ENCODE measurements at regions not wholly inside any gene's neighbourhood (a gene's known extent, or its start where the extent isn't known, plus 50 kb on each side); places are given as distances from the start of the nearest gene placed in this dataset.

- H3K9me3 Mint-ChIP-seq, result peaks cover 7 to 12% (median 9%) of the 10 kb centered on the region in 3 donors
- no peak overlapping the region for H3K4me3 Mint-ChIP-seq
- no peaks in the 10 kb centered on the region for H3K27me3 Mint-ChIP-seq
- ChIA-PET POLR2A (no interaction called here), CTCF (no interaction called here)
- no CpG with 5 or more reads among the region's 3 CpGs for WGBS (ENCODE audit: insufficient coverage)
- no peaks in the 10 kb centered on the region for H3K36me3 Mint-ChIP-seq
- no peak for DNase-seq
- Histone ChIP-seq H3K4me1 (ENCODE audit: control insufficient read depth in 1 of 2, extremely low read depth in 1 of 2, insufficient read depth in 2 of 2, low read length in 2 of 2) (no peaks in the 10 kb centered on the region), H3K9me3 (no peaks in the 10 kb centered on the region), H3K27me3 (replicated peaks in 1 of 2; ENCODE audit: control insufficient read depth in 2 of 2, extremely low read depth in 1 of 2, insufficient read depth in 2 of 2, low read length in 1 of 2) (no peaks in the 10 kb centered on the region), H3K36me3 (ENCODE audit: control insufficient read depth in 2 of 2, extremely low read depth in 1 of 2, insufficient read depth in 1 of 2, low read length in 1 of 2) (no peaks in the 10 kb centered on the region), H3K4me3 (ENCODE audit: control insufficient read depth in 1 of 2, extremely low read depth in 1 of 2, low read length in 1 of 2) (no peak overlapping the region), H3K27ac (ENCODE audit: low read length) (no peak overlapping the region)
- H3K27ac Mint-ChIP-seq, result no peak overlapping the region
- ATAC-seq (replicated peaks in 1 of 4), result no peak
- no peaks in the 10 kb centered on the region for H3K4me1 Mint-ChIP-seq
Measured at GRCh38 chr11:81052344-81053158, 1611.7 kb upstream of the TENM4 start.

GRCh38 chr11:81039916-81040524 lies 1599.2 kb upstream of the TENM4 start:
- ATAC-seq (replicated peaks in 1 of 4), result no peak
- no peaks in the 10 kb centered on the region for H3K9me3 ChIP-seq
- no peaks in the 10 kb centered on the region for H3K36me3 ChIP-seq (ENCODE audit: control insufficient read depth in 2 of 2, extremely low read depth in 1 of 2, insufficient read depth in 1 of 2, low read length in 1 of 2)
- no peaks in the 10 kb centered on the region for H3K4me1 Mint-ChIP-seq
- H3K4me3 ChIP-seq (ENCODE audit: control insufficient read depth in 1 of 2, extremely low read depth in 1 of 2, low read length in 1 of 2), result no peak overlapping the region
- no peak overlapping the region for H3K4me3 Mint-ChIP-seq
- no peak overlapping the region for H3K27ac ChIP-seq (ENCODE audit: low read length)
- ChIA-PET CTCF (no interaction called here), POLR2A (no interaction called here)
- H3K4me1 ChIP-seq (ENCODE audit: control insufficient read depth in 1 of 2, extremely low read depth in 1 of 2, insufficient read depth in 2 of 2, low read length in 2 of 2), result no peaks in the 10 kb centered on the region
- DNase-seq, result no peak
- no peaks in the 10 kb centered on the region for H3K27me3 ChIP-seq (replicated peaks in 1 of 2; ENCODE audit: control insufficient read depth in 2 of 2, extremely low read depth in 1 of 2, insufficient read depth in 2 of 2, low read length in 1 of 2)
- H3K27ac Mint-ChIP-seq, result no peak overlapping the region
- H3K9me3 Mint-ChIP-seq, result peaks cover 5 to 42% (median 39%) of the 10 kb centered on the region in 3 donors
- H3K27me3 Mint-ChIP-seq, result no peaks in the 10 kb centered on the region
- no peaks in the 10 kb centered on the region for H3K36me3 Mint-ChIP-seq
- WGBS (ENCODE audit: insufficient coverage), result no CpG with 5 or more reads among the region's 2 CpGs

DNA sequence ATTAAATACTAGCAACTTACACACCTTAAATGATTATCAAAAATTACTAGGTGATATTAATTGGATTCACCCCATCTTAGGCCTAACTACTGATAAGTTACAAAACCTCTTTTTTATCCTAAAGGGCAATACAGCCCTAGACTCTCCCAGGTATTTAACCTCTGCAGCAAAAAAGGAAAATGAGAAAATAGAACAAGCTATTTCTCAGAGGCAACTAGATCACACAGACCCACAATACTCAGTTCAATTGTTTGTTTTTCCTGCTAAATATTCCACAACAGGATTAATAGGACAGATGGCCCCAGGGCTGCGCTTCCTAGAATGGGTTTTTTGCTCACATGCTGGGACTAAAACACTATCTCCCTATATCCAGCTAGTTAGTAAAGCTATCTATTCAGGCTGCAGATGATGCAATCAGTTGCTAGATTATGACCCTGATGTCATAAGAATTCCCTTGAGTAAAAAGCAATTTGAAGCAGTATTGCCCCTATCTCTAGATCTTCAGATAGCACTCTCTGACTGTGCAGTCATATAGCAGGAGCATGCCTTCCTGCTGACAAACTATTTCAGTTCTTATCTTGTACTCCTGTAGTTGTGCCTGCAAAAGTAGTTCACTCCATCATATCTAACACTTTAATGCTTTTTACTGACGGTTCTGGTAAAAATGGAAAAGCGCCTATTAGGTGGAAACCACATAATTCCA lies 1595.5 kb upstream of the TENM4 start:
- ATAC-seq (replicated peaks in 1 of 4) (no peak), DNase-seq (no peak)
- no CpG with 5 or more reads among the region's 3 CpGs for WGBS (ENCODE audit: insufficient coverage)
- no peaks in the 10 kb centered on the region for H3K36me3 Mint-ChIP-seq
- ChIA-PET CTCF (no interaction called here), POLR2A (no interaction called here)
- no peaks in the 10 kb centered on the region for H3K4me1 Mint-ChIP-seq
- Histone ChIP-seq H3K27ac (ENCODE audit: low read length) (no peak overlapping the region), H3K36me3 (ENCODE audit: control insufficient read depth in 2 of 2, extremely low read depth in 1 of 2, insufficient read depth in 1 of 2, low read length in 1 of 2) (no peaks in the 10 kb centered on the region), H3K4me3 (ENCODE audit: control insufficient read depth in 1 of 2, extremely low read depth in 1 of 2, low read length in 1 of 2) (no peak overlapping the region), H3K27me3 (replicated peaks in 1 of 2; ENCODE audit: control insufficient read depth in 2 of 2, extremely low read depth in 1 of 2, insufficient read depth in 2 of 2, low read length in 1 of 2) (no peaks in the 10 kb centered on the region), H3K9me3 (no peaks in the 10 kb centered on the region), H3K4me1 (ENCODE audit: control insufficient read depth in 1 of 2, extremely low read depth in 1 of 2, insufficient read depth in 2 of 2, low read length in 2 of 2) (no peaks in the 10 kb centered on the region)
- no peak overlapping the region for H3K27ac Mint-ChIP-seq
- peaks cover 10 to 53% (median 40%) of the 10 kb centered on the region in 3 donors for H3K9me3 Mint-ChIP-seq
- no peak overlapping the region for H3K4me3 Mint-ChIP-seq
- no peaks in the 10 kb centered on the region for H3K27me3 Mint-ChIP-seq

GRCh38 chr11:81033779-81034540 lies 1593.1 kb upstream of the TENM4 start:
- no peaks in the 10 kb centered on the region for H3K36me3 ChIP-seq (ENCODE audit: control insufficient read depth in 2 of 2, extremely low read depth in 1 of 2, insufficient read depth in 1 of 2, low read length in 1 of 2)
- H3K9me3 ChIP-seq, result no peaks in the 10 kb centered on the region
- H3K27me3 ChIP-seq (replicated peaks in 1 of 2; ENCODE audit: control insufficient read depth in 2 of 2, extremely low read depth in 1 of 2, insufficient read depth in 2 of 2, low read length in 1 of 2), result no peaks in the 10 kb centered on the region
- H3K4me3 Mint-ChIP-seq, result no peak overlapping the region
- no peak overlapping the region for H3K4me3 ChIP-seq (ENCODE audit: control insufficient read depth in 1 of 2, extremely low read depth in 1 of 2, low read length in 1 of 2)
- no peaks in the 10 kb centered on the region for H3K4me1 Mint-ChIP-seq
- H3K27me3 Mint-ChIP-seq, result no peaks in the 10 kb centered on the region
- POLR2A ChIA-PET, result no interaction called here
- H3K36me3 Mint-ChIP-seq, result no peaks in the 10 kb centered on the region
- peaks cover 10 to 48% (median 30%) of the 10 kb centered on the region in 3 donors for H3K9me3 Mint-ChIP-seq
- H3K4me1 ChIP-seq (ENCODE audit: control insufficient read depth in 1 of 2, extremely low read depth in 1 of 2, insufficient read depth in 2 of 2, low read length in 2 of 2), result no peaks in the 10 kb centered on the region
- ATAC-seq (replicated peaks in 1 of 4) (no peak), DNase-seq (no peak)
- WGBS (ENCODE audit: insufficient coverage), result 85% methylated on average over 4 of the region's 6 CpGs
- H3K27ac ChIP-seq (ENCODE audit: low read length), result no peak overlapping the region
- CTCF ChIA-PET, result no interaction called here
- H3K27ac Mint-ChIP-seq, result no peak overlapping the region

DNA sequence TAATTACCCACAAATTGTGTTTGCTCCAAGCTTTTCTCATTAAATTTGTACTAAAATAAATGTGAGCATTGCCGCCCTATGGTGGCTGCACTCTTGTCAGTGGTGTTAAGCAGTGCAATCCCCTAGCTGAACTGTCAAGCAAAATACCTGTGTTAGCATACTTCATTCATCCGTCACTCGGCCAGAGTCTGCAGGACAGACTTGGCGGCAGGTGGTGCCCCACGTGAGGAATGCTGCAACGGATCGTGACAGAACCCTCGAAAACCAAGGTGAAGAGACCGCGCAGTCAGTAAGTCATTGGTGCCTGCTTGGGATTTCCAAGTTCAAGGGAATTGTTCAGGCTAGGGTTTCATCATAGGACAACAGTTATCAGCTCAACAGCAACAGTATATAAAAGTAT lies 1592.1 kb upstream of the TENM4 start:
- H3K27me3 ChIP-seq (replicated peaks in 1 of 2; ENCODE audit: control insufficient read depth in 2 of 2, extremely low read depth in 1 of 2, insufficient read depth in 2 of 2, low read length in 1 of 2), result no peaks in the 10 kb centered on the region
- H3K36me3 ChIP-seq (ENCODE audit: control insufficient read depth in 2 of 2, extremely low read depth in 1 of 2, insufficient read depth in 1 of 2, low read length in 1 of 2), result no peaks in the 10 kb centered on the region
- no peak overlapping the region for H3K4me3 ChIP-seq (ENCODE audit: control insufficient read depth in 1 of 2, extremely low read depth in 1 of 2, low read length in 1 of 2)
- H3K4me3 Mint-ChIP-seq, result no peak overlapping the region
- no peaks in the 10 kb centered on the region for H3K36me3 Mint-ChIP-seq
- no peaks in the 10 kb centered on the region for H3K27me3 Mint-ChIP-seq
- 93% methylated on average over 8 of the region's 10 CpGs for WGBS (ENCODE audit: insufficient coverage)
- H3K9me3 ChIP-seq, result no peaks in the 10 kb centered on the region
- no peak for ATAC-seq (replicated peaks in 1 of 4)
- no peaks in the 10 kb centered on the region for H3K4me1 ChIP-seq (ENCODE audit: control insufficient read depth in 1 of 2, extremely low read depth in 1 of 2, insufficient read depth in 2 of 2, low read length in 2 of 2)
- DNase-seq, result no peak
- H3K27ac ChIP-seq (ENCODE audit: low read length), result no peak overlapping the region
- no peak overlapping the region for H3K27ac Mint-ChIP-seq
- POLR2A ChIA-PET, result no interaction called here
- H3K9me3 Mint-ChIP-seq, result peaks cover 5 to 41% (median 30%) of the 10 kb centered on the region in 3 donors
- H3K4me1 Mint-ChIP-seq, result no peaks in the 10 kb centered on the region
- CTCF ChIA-PET, result no interaction called here

GRCh38 chr11:81030186-81030585 lies 1589.4 kb upstream of the TENM4 start:
- POLR2A ChIA-PET, result no interaction called here
- no peak overlapping the region for H3K4me3 Mint-ChIP-seq
- Histone ChIP-seq H3K27me3 (replicated peaks in 1 of 2; ENCODE audit: control insufficient read depth in 2 of 2, extremely low read depth in 1 of 2, insufficient read depth in 2 of 2, low read length in 1 of 2) (no peaks in the 10 kb centered on the region), H3K9me3 (no peaks in the 10 kb centered on the region), H3K4me3 (ENCODE audit: control insufficient read depth in 1 of 2, extremely low read depth in 1 of 2, low read length in 1 of 2) (no peak overlapping the region), H3K4me1 (ENCODE audit: control insufficient read depth in 1 of 2, extremely low read depth in 1 of 2, insufficient read depth in 2 of 2, low read length in 2 of 2) (no peaks in the 10 kb centered on the region), H3K36me3 (ENCODE audit: control insufficient read depth in 2 of 2, extremely low read depth in 1 of 2, insufficient read depth in 1 of 2, low read length in 1 of 2) (no peaks in the 10 kb centered on the region), H3K27ac (ENCODE audit: low read length) (no peak overlapping the region)
- CTCF ChIA-PET, result no interaction called here
- peaks cover 5 to 20% (median 13%) of the 10 kb centered on the region in 3 donors for H3K9me3 Mint-ChIP-seq
- no peak overlapping the region for H3K27ac Mint-ChIP-seq
- H3K4me1 Mint-ChIP-seq, result no peaks in the 10 kb centered on the region
- ATAC-seq (replicated peaks in 1 of 4) (no peak), DNase-seq (no peak)
- no peaks in the 10 kb centered on the region for H3K36me3 Mint-ChIP-seq
- no CpG with 5 or more reads among the region's 1 CpG for WGBS (ENCODE audit: insufficient coverage)
- H3K27me3 Mint-ChIP-seq, result no peaks in the 10 kb centered on the region
